ENCODE measurements at regions not wholly inside any gene's neighbourhood (a gene's known extent, or its start where the extent isn't known, plus 50 kb on each side); places are given as distances from the start of the nearest gene placed in this dataset.

- no peak for DNase-seq (ENCODE audit: low read depth)
These were observed 118.9 kb downstream of the IRS1 start for GRCh38 chr2:226680719-226681118.

DNA sequence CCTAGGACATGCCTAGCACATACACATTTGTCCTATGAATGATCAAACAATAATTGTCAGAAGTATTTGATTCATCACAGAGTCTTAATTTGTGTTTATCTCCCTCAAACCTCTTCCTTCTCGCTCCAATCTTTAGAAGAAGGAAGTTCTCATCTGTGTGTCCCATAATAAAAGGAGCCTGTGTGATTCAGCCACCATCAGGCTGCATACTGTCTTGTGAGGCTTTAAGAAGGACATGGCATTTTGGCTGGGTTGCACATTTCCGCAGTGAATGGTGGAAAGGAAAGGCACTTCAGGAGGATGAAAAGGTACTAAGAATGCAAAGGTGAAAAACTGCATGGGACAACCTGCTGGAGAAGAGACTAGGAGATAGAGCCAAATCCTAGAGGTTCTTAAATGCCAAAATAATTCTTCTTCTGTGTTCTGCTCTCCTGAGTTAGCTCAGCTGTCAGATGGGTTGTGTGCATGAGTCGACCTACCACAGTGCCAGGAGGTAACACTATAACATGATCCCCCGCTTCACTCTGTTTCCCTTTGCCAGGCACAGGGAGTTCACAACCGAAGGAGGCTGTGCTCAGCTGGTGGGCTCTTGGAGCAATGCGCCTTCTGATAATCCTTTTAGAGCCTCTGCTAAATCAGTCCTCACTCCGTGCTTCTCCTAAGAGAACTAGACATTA is 120.1 kb downstream of the IRS1 start:
- DNase-seq (ENCODE audit: low read depth) = no peak

DNA sequence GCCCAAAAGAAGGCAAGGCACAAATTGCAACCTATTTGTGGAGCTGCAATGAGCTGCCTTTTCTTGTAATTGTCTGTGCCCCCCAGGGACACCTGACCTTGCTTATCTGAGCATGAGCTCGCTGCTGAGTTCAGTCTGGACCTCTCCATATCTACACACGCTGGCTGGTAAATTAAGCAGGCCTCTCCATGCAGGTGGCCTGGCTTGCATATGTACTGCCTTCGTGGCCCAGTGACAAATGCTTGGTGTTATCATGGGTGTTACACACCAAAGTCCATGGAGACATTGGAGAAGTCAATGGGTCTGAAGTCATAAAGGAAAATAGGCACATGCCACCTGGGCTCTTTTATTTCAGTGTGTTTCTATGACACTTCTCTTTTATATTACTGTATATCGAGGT is 121.2 kb downstream of the IRS1 start:
- no peak for DNase-seq (ENCODE audit: low read depth)

DNA sequence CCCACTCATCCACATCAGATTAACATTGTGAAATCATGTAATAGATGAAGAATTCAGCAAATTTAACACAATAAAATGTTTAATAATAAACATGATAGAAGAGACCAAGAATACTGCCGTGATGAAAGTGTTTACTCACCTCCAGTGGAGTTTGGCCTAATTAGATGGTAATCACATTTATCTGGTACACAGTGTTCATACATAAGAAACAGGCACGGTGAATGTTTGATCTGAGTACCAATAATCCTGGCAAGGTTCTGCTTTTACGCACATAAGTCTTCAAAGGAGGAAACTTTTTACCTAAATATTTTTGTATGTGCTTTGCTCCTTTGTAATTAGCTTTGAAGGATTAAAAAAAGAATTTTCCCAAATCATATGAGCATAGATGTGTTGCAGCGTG is 122.5 kb downstream of the IRS1 start:
- DNase-seq (ENCODE audit: low read depth) = no peak

- no peak for DNase-seq (ENCODE audit: low read depth)
These were observed 123.0 kb downstream of the IRS1 start for GRCh38 chr2:226676618-226677017.

GRCh38 chr2:226674123-226674522 is 125.5 kb downstream of the IRS1 start:
- no peak for DNase-seq (ENCODE audit: low read depth)

GRCh38 chr2:226673314-226673723 is 126.3 kb downstream of the IRS1 start:
- no peak for DNase-seq (ENCODE audit: low read depth)

GRCh38 chr2:226671141-226671676 is 128.4 kb downstream of the IRS1 start:
- no peak for DNase-seq (ENCODE audit: low read depth)

- no peak for DNase-seq (ENCODE audit: low read depth)
These were observed 129.7 kb downstream of the IRS1 start for GRCh38 chr2:226669905-226670304.

GRCh38 chr2:226669249-226669648 is 130.4 kb downstream of the IRS1 start:
- DNase-seq (ENCODE audit: low read depth) = no peak

GRCh38 chr2:226667736-226668135 is 131.9 kb downstream of the IRS1 start:
- no peak for DNase-seq (ENCODE audit: low read depth)

- DNase-seq (ENCODE audit: low read depth) = no peak
These were observed 134.3 kb downstream of the IRS1 start for GRCh38 chr2:226665306-226665831.

- DNase-seq (ENCODE audit: low read depth) = no peak
These were observed 135.0 kb downstream of the IRS1 start for GRCh38 chr2:226664661-226665060.

- DNase-seq (ENCODE audit: low read depth) = no peak
These were observed 135.5 kb downstream of the IRS1 start for GRCh38 chr2:226664140-226664539.

GRCh38 chr2:226661789-226662545 is 137.7 kb downstream of the IRS1 start:
- no peak for DNase-seq (ENCODE audit: low read depth)

DNA sequence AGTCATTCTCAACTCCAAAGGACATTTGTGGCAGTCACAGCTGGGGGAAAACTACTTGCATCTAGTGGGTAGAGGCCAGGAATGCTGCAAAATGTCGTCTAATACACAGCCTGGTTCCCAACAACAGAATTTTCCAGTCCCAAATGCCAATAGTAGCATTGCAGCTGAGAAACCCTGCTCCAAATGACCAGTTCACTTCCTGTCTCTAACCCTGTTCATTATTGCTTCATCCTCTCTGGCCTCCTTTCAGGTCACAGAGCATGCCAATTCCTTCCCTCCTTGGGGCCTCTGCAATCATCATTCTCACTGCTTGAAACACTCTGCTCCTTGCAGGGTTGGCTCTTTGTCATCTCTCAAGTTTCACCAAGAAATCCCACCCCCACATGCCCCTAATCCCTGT is 139.1 kb downstream of the IRS1 start:
- DNase-seq (ENCODE audit: low read depth) = no peak

DNA sequence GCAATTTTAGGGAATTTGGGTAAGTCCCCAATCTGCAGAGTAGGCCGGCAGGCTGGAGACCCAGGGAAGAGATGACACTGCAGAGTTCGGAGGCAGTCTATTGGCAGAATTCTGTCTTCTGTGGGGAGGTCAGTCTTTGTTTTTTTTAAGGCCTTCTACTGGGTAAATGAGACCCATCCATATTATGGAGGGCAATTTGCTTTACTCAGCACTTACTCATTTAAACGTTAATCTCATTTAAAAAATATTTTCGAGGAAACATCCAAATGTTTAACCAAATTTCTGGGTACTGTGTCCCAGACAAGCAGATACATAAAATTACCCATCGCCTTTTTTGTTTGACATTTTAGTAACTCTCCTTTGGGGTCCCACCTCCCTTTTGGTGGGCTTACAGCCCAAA is 139.5 kb downstream of the IRS1 start:
- DNase-seq (ENCODE audit: low read depth) = no peak

DNA sequence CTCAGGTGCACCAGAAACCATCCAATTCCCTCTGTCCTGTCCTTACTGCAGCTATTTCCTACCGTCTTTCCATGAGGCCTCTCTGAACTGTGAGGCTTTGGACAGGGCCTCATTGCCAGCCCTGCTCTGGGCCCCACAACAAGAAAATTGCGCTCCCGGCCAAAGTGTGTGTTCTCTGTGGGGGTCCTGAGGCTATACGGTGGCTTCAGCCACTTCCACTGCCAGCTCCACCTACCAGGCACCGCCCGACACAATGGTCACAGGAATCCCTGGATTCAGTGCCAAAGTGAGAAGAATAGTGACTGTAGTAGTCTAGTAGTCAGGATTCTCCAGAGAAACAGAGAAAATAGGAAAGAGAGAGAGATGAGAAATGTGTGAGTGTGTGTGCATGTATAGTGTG is 140.2 kb downstream of the IRS1 start:
- DNase-seq (ENCODE audit: low read depth) = no peak

DNA sequence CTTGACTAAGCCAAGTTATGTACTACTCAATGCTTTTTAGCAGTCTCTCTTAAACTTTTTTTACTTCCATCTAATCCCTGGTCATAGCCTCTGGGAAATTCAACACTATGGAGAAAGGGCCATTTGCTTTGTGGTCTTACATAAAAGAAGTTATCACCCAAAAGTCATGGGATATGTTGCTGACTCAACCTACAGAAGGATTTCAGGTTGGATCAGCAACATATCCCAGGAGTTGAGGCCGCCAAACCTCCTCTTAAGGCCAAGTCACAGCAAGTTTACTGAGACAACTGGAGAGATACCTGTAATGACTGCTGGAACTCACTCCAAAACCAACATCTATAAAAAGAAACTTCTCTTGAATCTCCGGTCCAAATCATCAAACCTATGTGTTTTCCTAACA is 141.1 kb downstream of the IRS1 start:
- DNase-seq (ENCODE audit: low read depth) = no peak

DNA sequence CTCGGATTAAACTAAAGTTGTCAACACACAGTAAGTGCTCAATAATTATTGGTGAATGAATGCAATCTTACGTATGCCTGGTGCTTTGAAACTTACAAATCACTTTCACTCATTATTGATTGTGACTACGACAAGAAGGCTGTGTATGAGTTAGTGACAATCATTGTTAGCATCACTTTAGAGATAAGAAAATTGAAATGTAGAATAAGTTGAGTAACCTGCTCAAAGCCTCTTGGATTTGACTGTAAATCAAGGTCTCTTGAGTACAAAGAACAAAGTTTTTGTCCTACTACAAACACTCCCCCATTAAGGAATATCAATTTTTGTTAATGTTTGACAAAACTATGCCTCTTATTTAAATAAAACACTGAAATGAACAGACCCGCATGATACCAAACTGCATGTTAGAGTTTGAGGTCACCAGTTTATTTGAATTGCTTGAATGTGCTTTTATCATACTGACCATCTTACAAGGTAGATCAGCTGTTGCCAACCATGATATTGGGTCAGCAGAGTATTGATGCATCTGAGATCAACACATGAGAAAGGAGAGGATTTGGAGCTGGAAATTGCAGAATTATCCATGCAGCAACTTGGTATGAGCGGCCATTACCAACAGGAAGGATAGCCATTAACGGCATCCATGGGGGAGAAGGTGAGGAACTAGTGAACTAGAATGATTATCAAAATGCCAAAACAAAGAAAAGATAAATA is 142.1 kb downstream of the IRS1 start:
- no peak for DNase-seq (ENCODE audit: low read depth)

GRCh38 chr2:226656367-226656766 is 143.3 kb downstream of the IRS1 start:
- DNase-seq (ENCODE audit: low read depth) = no peak

- no peak for DNase-seq (ENCODE audit: low read depth)
These were observed 143.7 kb downstream of the IRS1 start for GRCh38 chr2:226655871-226656270.
